ENCODE measurements at regions not wholly inside any gene's neighbourhood (a gene's known extent, or its start where the extent isn't known, plus 50 kb on each side); places are given as distances from the start of the nearest gene placed in this dataset.

- in situ Hi-C loops (cut with MboI) (no loop called here), intact Hi-C loops (cut with micrococcal nuclease) (no loop called here)
- FAIRE-seq (no peak), DNase-seq (ENCODE audit: extremely low read depth in 1 of 4, low spot score in 3 of 4) (no peak), ATAC-seq (no peak)
- CTCF ChIA-PET (ENCODE audit: low intra/inter-chr PET ratio) = no interaction called here
- Histone ChIP-seq H2AFZ (ENCODE audit: low read depth, low read length) (no peak overlapping the region), H3K4me1 (replicated peaks in 1 of 2; ENCODE audit: control insufficient read depth in 2 of 2, insufficient read depth in 2 of 2, low read length in 2 of 2) (peaks cover 0 to 9% of the 10 kb centered on the region in 2 experiments; a peak in 4 of 5 replicates), H3K36me3 (ENCODE audit: control insufficient read depth, insufficient read depth, low read length) (no peaks in the 10 kb centered on the region), H3K79me2 (ENCODE audit: control insufficient read depth, insufficient read depth, low read length) (no peaks in the 10 kb centered on the region), H3K9me1 (ENCODE audit: control insufficient read depth, insufficient read depth, low read length) (no peaks in the 10 kb centered on the region), H3K27ac (ENCODE audit: extremely low read depth, low read depth, low read length) (no peak overlapping the region), H3K4me3 (no peak overlapping the region), H4K20me1 (replicated peaks; ENCODE audit: control insufficient read depth, insufficient read depth, low read length) (no peaks in the 10 kb centered on the region; the same call in 1 of the 2 replicates), H3K4me2 (ENCODE audit: insufficient read depth, low read length) (no peak overlapping the region), H3K27me3 (ENCODE audit: control insufficient read depth in 2 of 2, insufficient read depth in 2 of 2, low read length in 2 of 2) (no peaks in the 10 kb centered on the region), H3K9me3 (replicated peaks; ENCODE audit: control insufficient read depth, insufficient read depth, low read depth, low read length) (no peaks in the 10 kb centered on the region), H3K9ac (ENCODE audit: insufficient read depth in 1 of 2, low read depth in 2 of 2, low read length in 2 of 2) (no peak overlapping the region)
- POLR2A ChIA-PET = no interaction called here
- TF ChIP-seq CSDE1 (IDR thresholded peaks at IDR 0.05) = no peak
- TF ChIP-seq SIN3A (IDR thresholded peaks at IDR 0.05; ENCODE audit: borderline replicate concordance in 2 of 2, control insufficient read depth in 1 of 2, low read depth in 2 of 2, low read length in 2 of 2) = no peak
- TF ChIP-seq ERF (CRISPR knock-in tag; IDR thresholded peaks at IDR 0.05) = no peak
- TF ChIP-seq HES1 (IDR thresholded peaks at IDR 0.05; ENCODE audit: low read depth) = no peak
- no peak for TF ChIP-seq MTF1 (CRISPR knock-in tag; IDR thresholded peaks at IDR 0.05; ENCODE audit: borderline replicate concordance)
- WGBS (ENCODE audit: insufficient coverage, low coverage, missing lambda C conversion rate) = 71% methylated on average over 5 of the region's 6 CpGs
- BruUV-seq (replicated peaks) = no TSS peak
These were observed 153.1 kb upstream of the OTX2 start for GRCh38 chr14:56963381-56963780.

Measured in K562 (cell line).